Colonic mucosa (tissue), 4 donors: ENCODE measurements at regions not wholly inside any gene's neighbourhood (a gene's known extent, or its start where the extent isn't known, plus 50 kb on each side); places are given as distances from the start of the nearest gene placed in this dataset.

ENCODE experiments used
- DNase-seq: peaks from one replicate; pipeline ENCODE4 v3.0.0-alpha.2; 2020
- H3K27ac ChIP-seq: fragments of 200-600 bp; one replicate; pipeline ENCODE4 v1.8.0; 2021
- H3K27me3 ChIP-seq: fragments of 200-600 bp; one replicate; pipeline ENCODE4 v1.8.0; 2021
- H3K36me3 ChIP-seq: fragments of 200-600 bp; one replicate; pipeline ENCODE4 v1.8.0; 2021
- H3K4me1 ChIP-seq: fragments of 200-600 bp; one replicate; pipeline ENCODE4 v1.8.0; 2021; ENCODE audit warnings: mild to moderate bottlenecking
- H3K4me3 ChIP-seq: fragments of 200-600 bp; one replicate; pipeline ENCODE4 v1.8.0; 2021
- H3K9ac ChIP-seq, 2 donors: one replicate each; pipeline ENCODE4 v1.7.0; 2013; ENCODE audit warnings: control low read depth in 2 of 2, low read depth in 2 of 2, low read length in 2 of 2
- H3K9me3 ChIP-seq: fragments of 200-600 bp; one replicate; pipeline ENCODE4 v1.8.0; 2021
- CTCF ChIP-seq: fragments of 200-600 bp; IDR thresholded peaks from one replicate; pipeline ENCODE4 v1.8.0; 2022; ENCODE audit warnings: antibody characterized with exemption, mild to moderate bottlenecking
- intact Hi-C: fragments of 100-400 bp; cut with DNase I; formaldehyde crosslinking; loops from one replicate; pipeline ENCODE4 v1.14.1; 2022
- donor health status: healthy.
- donor health status: DM: no; HTN: no; CAD: no.
- donor health status: DM: no; HTN: no; CAD: no.

GRCh38 chr5:167020418-167020817 lies 1271.0 kb upstream of the WWC1 start:
- no peaks in the 10 kb centered on the region for H3K4me1 ChIP-seq
- intact Hi-C loops, result no loop called here
- H3K36me3 ChIP-seq, result no peaks in the 10 kb centered on the region
- no peak for TF ChIP-seq CTCF
- H3K9ac ChIP-seq, result no peak overlapping the region
- no peaks in the 10 kb centered on the region for H3K9me3 ChIP-seq
- DNase-seq, result no peak
- H3K4me3 ChIP-seq, result no peak overlapping the region
- no peak overlapping the region for H3K27ac ChIP-seq
- H3K27me3 ChIP-seq, result no peaks in the 10 kb centered on the region

- Histone ChIP-seq H3K4me1 (no peaks in the 10 kb centered on the region), H3K9ac (no peak overlapping the region), H3K36me3 (no peaks in the 10 kb centered on the region), H3K4me3 (no peak overlapping the region), H3K9me3 (no peaks in the 10 kb centered on the region), H3K27ac (no peak overlapping the region), H3K27me3 (no peaks in the 10 kb centered on the region)
- intact Hi-C loops, result no loop called here
- no peak for DNase-seq
- TF ChIP-seq CTCF, result no peak
Measured at GRCh38 chr5:167029488-167029887, 1262.0 kb upstream of the WWC1 start.

GRCh38 chr5:167030500-167031120 lies 1260.8 kb upstream of the WWC1 start:
- H3K36me3 ChIP-seq, result no peaks in the 10 kb centered on the region
- no peak overlapping the region for H3K4me3 ChIP-seq
- no peak overlapping the region for H3K27ac ChIP-seq
- H3K4me1 ChIP-seq, result no peaks in the 10 kb centered on the region
- TF ChIP-seq CTCF, result no peak
- H3K9me3 ChIP-seq, result no peaks in the 10 kb centered on the region
- intact Hi-C loops, result no loop called here
- DNase-seq, result peak; percentile 28
- no peaks in the 10 kb centered on the region for H3K27me3 ChIP-seq
- no peak overlapping the region for H3K9ac ChIP-seq

GRCh38 chr5:167036585-167036984 lies 1254.9 kb upstream of the WWC1 start:
- Histone ChIP-seq H3K9ac (no peak overlapping the region), H3K9me3 (no peaks in the 10 kb centered on the region), H3K27ac (no peak overlapping the region), H3K36me3 (no peaks in the 10 kb centered on the region), H3K4me1 (no peaks in the 10 kb centered on the region), H3K27me3 (no peaks in the 10 kb centered on the region), H3K4me3 (no peak overlapping the region)
- DNase-seq, result no peak
- TF ChIP-seq CTCF, result no peak
- intact Hi-C loops, result no loop called here

- Histone ChIP-seq H3K9ac (no peak overlapping the region), H3K27me3 (no peaks in the 10 kb centered on the region), H3K27ac (no peak overlapping the region), H3K36me3 (no peaks in the 10 kb centered on the region), H3K9me3 (no peaks in the 10 kb centered on the region), H3K4me1 (no peaks in the 10 kb centered on the region), H3K4me3 (no peak overlapping the region)
- intact Hi-C loops, result loop anchor here (5.0 kb wide), 1 partner anchor 87 kb away; no protein-coding TSS in a partner anchor
- TF ChIP-seq CTCF, result peak; percentile 53
- DNase-seq, result peak; percentile 49
Measured at GRCh38 chr5:167049043-167049663, 1242.3 kb upstream of the WWC1 start.
